ENCODE measurements at regions not wholly inside any gene's neighbourhood (a gene's known extent, or its start where the extent isn't known, plus 50 kb on each side); places are given as distances from the start of the nearest gene placed in this dataset.

DNA sequence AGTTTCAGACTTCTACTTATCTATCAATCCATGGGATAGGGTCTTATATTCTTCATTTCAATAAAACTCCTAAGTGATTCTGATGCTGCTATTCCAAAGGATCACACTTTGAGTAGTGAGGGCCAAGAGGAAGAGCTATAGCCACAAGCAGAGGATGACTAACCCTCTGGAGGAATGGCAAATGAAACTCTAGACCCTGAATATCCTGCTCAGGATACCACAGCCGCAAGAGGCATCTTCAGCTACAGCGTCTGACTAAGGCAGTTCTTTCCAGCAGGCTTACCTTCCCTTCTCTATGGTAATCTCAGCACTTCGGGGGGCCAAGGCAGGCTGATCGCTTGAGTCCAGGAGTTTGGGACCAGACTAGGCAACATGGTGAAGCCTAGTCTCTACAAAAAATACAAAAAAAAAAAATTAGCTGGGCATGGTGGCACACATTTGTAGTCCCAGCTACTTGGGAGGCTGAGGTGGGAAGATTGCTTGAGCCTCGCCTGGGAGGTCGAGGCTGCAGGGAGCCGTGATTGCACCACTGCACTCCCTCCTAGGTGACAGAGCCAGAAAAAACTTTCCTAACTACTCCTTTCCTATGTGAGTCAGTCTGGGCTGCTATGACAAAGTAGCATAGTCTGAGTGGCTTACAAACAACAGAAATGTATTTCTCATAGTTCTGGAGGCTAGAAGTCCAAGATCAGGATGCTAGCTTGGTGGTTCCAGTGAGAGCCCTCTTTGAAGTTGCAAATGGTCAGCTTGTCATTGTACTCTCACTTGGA lies 371.9 kb downstream of the IRS1 start:
- DNase-seq (ENCODE audit: low spot score), result no peak
- TF ChIP-seq, protein P1, sequence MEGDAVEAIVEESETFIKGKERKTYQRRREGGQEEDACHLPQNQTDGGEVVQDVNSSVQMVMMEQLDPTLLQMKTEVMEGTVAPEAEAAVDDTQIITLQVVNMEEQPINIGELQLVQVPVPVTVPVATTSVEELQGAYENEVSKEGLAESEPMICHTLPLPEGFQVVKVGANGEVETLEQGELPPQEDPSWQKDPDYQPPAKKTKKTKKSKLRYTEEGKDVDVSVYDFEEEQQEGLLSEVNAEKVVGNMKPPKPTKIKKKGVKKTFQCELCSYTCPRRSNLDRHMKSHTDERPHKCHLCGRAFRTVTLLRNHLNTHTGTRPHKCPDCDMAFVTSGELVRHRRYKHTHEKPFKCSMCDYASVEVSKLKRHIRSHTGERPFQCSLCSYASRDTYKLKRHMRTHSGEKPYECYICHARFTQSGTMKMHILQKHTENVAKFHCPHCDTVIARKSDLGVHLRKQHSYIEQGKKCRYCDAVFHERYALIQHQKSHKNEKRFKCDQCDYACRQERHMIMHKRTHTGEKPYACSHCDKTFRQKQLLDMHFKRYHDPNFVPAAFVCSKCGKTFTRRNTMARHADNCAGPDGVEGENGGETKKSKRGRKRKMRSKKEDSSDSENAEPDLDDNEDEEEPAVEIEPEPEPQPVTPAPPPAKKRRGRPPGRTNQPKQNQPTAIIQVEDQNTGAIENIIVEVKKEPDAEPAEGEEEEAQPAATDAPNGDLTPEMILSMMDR (IDR thresholded peaks at IDR 0.05; ENCODE audit: extremely low read depth, insufficient read depth, missing control alignments), result no peak
- in situ Hi-C loops (cut with MboI; ENCODE audit: low pct_unique_long_range_greater_than_20kb, low sequenced_read_pairs, unreplicated experiment), result no loop called here

DNA sequence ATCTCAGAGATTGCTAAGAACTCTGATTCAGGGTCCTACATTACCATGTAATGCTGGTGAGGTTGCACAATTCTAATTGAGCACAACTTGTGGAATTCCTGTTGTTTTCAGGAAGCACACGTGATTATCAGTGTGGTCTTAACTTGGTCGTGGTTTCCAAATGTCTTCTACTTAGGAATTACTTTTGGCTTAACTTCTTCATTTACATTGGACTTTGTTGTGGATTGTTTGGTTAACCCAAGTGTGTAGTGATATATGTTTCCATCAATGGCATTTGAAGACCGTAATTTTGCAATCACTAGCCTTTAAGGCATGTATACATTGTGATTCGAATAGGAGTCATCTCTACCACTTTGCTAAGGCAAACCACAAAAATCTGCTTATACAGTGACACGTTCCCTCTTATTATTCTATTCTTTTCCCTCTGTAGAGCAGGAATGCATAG lies 373.3 kb downstream of the IRS1 start:
- DNase-seq (ENCODE audit: low spot score), result no peak

DNA sequence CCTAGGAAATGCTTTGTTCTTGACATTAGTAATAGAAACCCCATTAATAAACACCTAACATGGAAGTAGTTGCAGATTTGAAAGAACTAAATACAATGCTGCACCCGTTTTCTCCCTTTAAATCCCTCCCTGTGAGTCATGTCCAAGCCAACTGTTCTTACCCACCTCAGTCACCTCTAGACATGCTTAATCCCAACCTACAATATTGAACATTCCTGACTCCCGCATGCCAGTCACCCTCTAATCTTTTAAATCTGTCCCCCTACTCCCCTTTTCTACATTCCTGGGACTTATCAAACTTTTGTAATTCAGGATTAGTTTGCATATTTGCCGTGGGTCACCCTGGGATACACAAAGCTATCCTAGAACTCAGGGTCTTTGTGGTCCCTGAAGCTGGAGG lies 374.6 kb downstream of the IRS1 start:
- no peak for DNase-seq (ENCODE audit: low spot score)
- TF ChIP-seq, protein P1 (IDR thresholded peaks at IDR 0.05; ENCODE audit: extremely low read depth, insufficient read depth, missing control alignments), result no peak
- in situ Hi-C loops (cut with MboI; ENCODE audit: low pct_unique_long_range_greater_than_20kb, low sequenced_read_pairs, unreplicated experiment), result no loop called here

More for the DNA sequence above, 373.3 kb downstream of the IRS1 start:
- TF ChIP-seq, protein P1 (IDR thresholded peaks at IDR 0.05; ENCODE audit: extremely low read depth, insufficient read depth, missing control alignments), result no peak
- in situ Hi-C loops (cut with MboI; ENCODE audit: low pct_unique_long_range_greater_than_20kb, low sequenced_read_pairs, unreplicated experiment), result no loop called here

DNA sequence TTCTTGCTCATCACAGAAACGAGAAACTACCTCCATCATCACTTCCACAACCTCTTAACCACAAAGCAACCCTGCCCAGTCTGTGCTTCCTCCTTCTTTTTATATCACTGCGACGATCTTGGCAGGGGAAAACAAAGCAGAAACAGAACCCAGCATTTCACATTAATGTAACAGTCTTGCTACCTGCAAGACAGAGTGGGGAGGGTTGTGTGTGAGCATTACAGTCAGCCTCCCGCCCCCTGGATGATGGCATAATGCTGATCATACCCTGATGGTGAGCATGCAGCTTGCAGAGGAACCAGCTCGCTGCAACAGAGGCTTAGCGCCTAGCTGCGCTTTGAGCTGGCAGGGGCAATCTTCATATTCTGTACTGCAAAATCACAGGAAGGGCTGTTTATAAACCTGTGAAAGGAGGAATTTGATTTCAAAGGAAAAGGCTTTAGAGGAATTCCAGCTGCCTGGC lies 376.1 kb downstream of the IRS1 start:
- TF ChIP-seq, protein P1 (IDR thresholded peaks at IDR 0.05; ENCODE audit: extremely low read depth, insufficient read depth, missing control alignments), result no peak
- DNase-seq (ENCODE audit: low spot score), result no peak
- in situ Hi-C loops (cut with MboI; ENCODE audit: low pct_unique_long_range_greater_than_20kb, low sequenced_read_pairs, unreplicated experiment), result no loop called here

DNA sequence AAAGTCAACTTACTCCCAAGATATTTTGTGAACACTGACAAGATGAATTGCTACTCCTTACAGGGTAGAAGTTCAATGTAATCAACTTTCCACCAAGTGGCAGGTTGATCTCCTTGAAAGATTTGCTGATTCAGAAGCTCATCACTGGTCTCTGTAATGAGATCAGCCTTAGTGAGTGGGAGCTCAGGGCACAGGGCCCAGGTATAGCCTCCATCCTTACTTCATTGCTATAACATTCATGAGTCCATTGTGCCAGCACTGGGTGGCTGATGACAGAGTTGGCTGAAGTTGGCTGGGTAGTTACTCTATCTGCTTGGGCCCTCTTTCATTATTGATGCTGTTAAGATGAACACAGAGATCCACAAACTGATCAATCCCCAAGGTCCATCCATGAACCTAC lies 379.0 kb downstream of the IRS1 start:
- in situ Hi-C loops (cut with MboI; ENCODE audit: low pct_unique_long_range_greater_than_20kb, low sequenced_read_pairs, unreplicated experiment), result no loop called here
- TF ChIP-seq, protein P1 (IDR thresholded peaks at IDR 0.05; ENCODE audit: extremely low read depth, insufficient read depth, missing control alignments), result no peak
- no peak for DNase-seq (ENCODE audit: low spot score)

DNA sequence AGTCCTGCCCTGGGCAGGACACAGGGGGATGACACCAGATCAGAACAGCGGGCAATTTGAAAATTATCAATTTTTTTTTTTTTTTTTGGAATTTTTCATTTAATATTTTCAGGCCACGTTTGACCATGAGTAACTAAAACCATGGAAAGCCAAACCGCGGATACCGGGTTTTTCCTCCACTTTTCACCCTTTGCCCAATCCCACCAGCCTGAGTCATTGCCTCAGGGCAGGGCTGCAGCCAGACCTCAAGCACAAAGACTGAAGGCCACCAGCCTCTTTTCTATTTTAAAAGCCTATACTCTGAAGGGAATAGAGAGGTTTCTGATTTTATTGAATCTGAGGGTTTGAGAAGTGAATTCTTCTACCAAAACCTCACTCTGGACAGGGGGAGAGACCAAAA lies 381.1 kb downstream of the IRS1 start:
- TF ChIP-seq, protein P1 (IDR thresholded peaks at IDR 0.05; ENCODE audit: extremely low read depth, insufficient read depth, missing control alignments), result no peak
- in situ Hi-C loops (cut with MboI; ENCODE audit: low pct_unique_long_range_greater_than_20kb, low sequenced_read_pairs, unreplicated experiment), result no loop called here
- DNase-seq (ENCODE audit: low spot score), result no peak
